GM12891 (cell line): ENCODE measurements at regions not wholly inside any gene's neighbourhood (a gene's known extent, or its start where the extent isn't known, plus 50 kb on each side); places are given as distances from the start of the nearest gene placed in this dataset.

Experiments used
- PAX5 ChIP-seq: IDR thresholded peaks from 2 replicates; pipeline ENCODE4 v1.6.1; 2011; ENCODE audit warnings: low read length, moderate library complexity, mild to moderate bottlenecking; ENCODE audit not compliant: insufficient read depth, severe bottlenecking
- POLR2A ChIP-seq: IDR thresholded peaks from 2 replicates; pipeline ENCODE4 v1.6.1; 2011; ENCODE audit warnings: low read depth, low read length, control low read depth
- POLR2AphosphoS5 ChIP-seq: IDR thresholded peaks from 2 replicates; pipeline ENCODE4 v1.6.1; 2011; ENCODE audit warnings: low read depth, low read length, control low read depth
- POU2F2 ChIP-seq: IDR thresholded peaks from 2 replicates; pipeline ENCODE4 v1.6.1; 2011; ENCODE audit warnings: low read depth, mild to moderate bottlenecking, control low read depth, low read length, moderate library complexity
- SPI1 ChIP-seq: IDR thresholded peaks from 2 replicates; pipeline ENCODE4 v1.6.1; 2011; ENCODE audit warnings: low read depth, low read length, control low read depth
- TAF1 ChIP-seq: IDR thresholded peaks from 2 replicates; pipeline ENCODE4 v1.6.1; 2011; ENCODE audit warnings: low read depth, low read length, control low read depth

DNA sequence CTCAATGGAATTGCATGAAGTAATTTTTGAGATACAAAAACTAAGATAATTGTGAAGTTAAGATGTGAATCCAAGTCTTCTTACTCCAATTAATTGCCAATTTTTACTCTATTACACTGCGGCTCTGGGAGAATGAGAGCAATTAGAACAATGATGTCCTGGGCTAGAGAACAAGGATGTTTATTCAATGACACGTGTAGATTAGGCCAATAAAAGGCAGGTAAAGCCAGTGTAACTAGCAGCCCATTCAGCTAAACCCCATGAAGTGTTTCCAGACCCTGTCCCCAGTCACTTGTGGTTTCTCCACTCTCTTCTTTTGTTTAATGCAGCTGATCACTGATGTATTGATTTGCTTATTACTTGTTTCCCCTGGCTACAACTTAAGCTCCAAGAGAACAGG is 381.1 kb upstream of the ARHGEF26 start:
- no peak for TF ChIP-seq TAF1
- no peak for TF ChIP-seq POLR2A
- no peak for TF ChIP-seq POLR2AphosphoS5
- TF ChIP-seq PAX5, result no peak
- TF ChIP-seq SPI1, result no peak
- TF ChIP-seq POU2F2, result no peak
